ENCODE measurements at regions not wholly inside any gene's neighbourhood (a gene's known extent, or its start where the extent isn't known, plus 50 kb on each side); places are given as distances from the start of the nearest gene placed in this dataset.

DNA sequence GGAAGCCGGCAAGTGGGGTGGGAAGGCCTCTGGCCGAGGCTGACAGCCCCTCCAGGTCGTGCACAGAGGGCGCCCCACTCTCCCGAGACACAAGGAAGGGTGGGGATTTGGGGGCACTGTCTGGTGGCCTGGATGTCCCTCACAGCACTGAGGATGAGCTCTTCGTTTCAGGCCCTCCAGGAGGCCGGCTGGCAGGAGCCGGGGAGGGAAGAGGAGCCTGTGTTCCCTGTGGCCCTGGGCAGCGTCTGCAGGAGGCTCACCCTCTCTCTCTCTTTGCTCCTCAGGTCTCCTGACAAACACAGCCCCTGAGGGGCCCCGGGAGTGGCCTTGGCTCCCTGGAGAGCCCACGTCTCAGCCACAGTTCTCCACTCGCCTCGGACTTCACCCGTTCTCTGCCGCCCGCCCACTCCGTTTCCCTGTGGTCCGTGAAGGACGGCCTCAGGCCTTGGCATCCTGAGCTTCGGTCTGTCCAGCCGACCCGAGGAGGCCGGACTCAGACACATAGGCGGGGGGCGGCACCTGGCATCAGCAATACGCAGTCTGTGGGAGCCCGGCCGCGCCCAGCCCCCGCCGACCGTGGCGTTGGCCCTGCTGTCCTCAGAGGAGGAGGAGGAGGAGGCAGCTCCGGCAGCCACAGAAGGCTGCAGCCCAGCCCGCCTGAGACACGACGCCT is 1078.0 kb downstream of the BRD1 start:
- TF ChIP-seq, protein P1, sequence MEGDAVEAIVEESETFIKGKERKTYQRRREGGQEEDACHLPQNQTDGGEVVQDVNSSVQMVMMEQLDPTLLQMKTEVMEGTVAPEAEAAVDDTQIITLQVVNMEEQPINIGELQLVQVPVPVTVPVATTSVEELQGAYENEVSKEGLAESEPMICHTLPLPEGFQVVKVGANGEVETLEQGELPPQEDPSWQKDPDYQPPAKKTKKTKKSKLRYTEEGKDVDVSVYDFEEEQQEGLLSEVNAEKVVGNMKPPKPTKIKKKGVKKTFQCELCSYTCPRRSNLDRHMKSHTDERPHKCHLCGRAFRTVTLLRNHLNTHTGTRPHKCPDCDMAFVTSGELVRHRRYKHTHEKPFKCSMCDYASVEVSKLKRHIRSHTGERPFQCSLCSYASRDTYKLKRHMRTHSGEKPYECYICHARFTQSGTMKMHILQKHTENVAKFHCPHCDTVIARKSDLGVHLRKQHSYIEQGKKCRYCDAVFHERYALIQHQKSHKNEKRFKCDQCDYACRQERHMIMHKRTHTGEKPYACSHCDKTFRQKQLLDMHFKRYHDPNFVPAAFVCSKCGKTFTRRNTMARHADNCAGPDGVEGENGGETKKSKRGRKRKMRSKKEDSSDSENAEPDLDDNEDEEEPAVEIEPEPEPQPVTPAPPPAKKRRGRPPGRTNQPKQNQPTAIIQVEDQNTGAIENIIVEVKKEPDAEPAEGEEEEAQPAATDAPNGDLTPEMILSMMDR (conservative IDR thresholded peaks at IDR 0.05; ENCODE audit: low read length) = no peak
- TF ChIP-seq EZH2phosphoT487 (IDR thresholded peaks at IDR 0.05; ENCODE audit: borderline replicate concordance) = no peak
